ENCODE measurements at regions not wholly inside any gene's neighbourhood (a gene's known extent, or its start where the extent isn't known, plus 50 kb on each side); places are given as distances from the start of the nearest gene placed in this dataset.
"Not testable (repeated sequence)": the region's sequence is repeated elsewhere in the genome, so short reads cannot be mapped to it uniquely, and the experiment has no call there.

- DNase-seq, result no peak
Measured at GRCh38 chr13:80894917-80895316, 554.0 kb upstream of the SPRY2 start.

GRCh38 chr13:80889829-80890228 is 548.9 kb upstream of the SPRY2 start:
- DNase-seq, result no peak

- no peak for DNase-seq
Measured at GRCh38 chr13:80888390-80888789, 547.5 kb upstream of the SPRY2 start.

- DNase-seq, result no peak
Measured at GRCh38 chr13:80884056-80884785, 543.3 kb upstream of the SPRY2 start.

- DNase-seq, result no peak
Measured at GRCh38 chr13:80883545-80883944, 542.6 kb upstream of the SPRY2 start.

GRCh38 chr13:80881942-80882445 is 541.1 kb upstream of the SPRY2 start:
- no peak for DNase-seq

- no peak for DNase-seq
Measured at GRCh38 chr13:80881495-80881894, 540.6 kb upstream of the SPRY2 start.

GRCh38 chr13:80881034-80881433 is 540.1 kb upstream of the SPRY2 start:
- DNase-seq, result no peak

GRCh38 chr13:80877944-80878241 is 537.0 kb upstream of the SPRY2 start:
- no peak for DNase-seq

GRCh38 chr13:80877209-80877943 is 536.5 kb upstream of the SPRY2 start:
- DNase-seq, result no peak

- DNase-seq, result peak; percentile 16 to 17
Measured at GRCh38 chr13:80873589-80873988, 532.7 kb upstream of the SPRY2 start.

GRCh38 chr13:80871971-80872370 is 531.0 kb upstream of the SPRY2 start:
- not testable (repeated sequence) for DNase-seq

- no peak for DNase-seq
Measured at GRCh38 chr13:80871481-80871880, 530.6 kb upstream of the SPRY2 start.

GRCh38 chr13:80870186-80870585 is 529.3 kb upstream of the SPRY2 start:
- DNase-seq, result no peak

GRCh38 chr13:80866921-80867320 is 526.0 kb upstream of the SPRY2 start:
- no peak for DNase-seq

- no peak for DNase-seq
Measured at GRCh38 chr13:80865329-80865728, 524.4 kb upstream of the SPRY2 start.

GRCh38 chr13:80862456-80862855 is 521.5 kb upstream of the SPRY2 start:
- no peak for DNase-seq

GRCh38 chr13:80860845-80861244 is 519.9 kb upstream of the SPRY2 start:
- DNase-seq, result no peak

- DNase-seq, result no peak
Measured at GRCh38 chr13:80858131-80858530, 517.2 kb upstream of the SPRY2 start.

GRCh38 chr13:80857321-80857720 is 516.4 kb upstream of the SPRY2 start:
- DNase-seq, result no peak

- no peak for DNase-seq
Measured at GRCh38 chr13:80850771-80851170, 509.8 kb upstream of the SPRY2 start.

GRCh38 chr13:80844164-80844563 is 503.2 kb upstream of the SPRY2 start:
- no peak for DNase-seq

GRCh38 chr13:80841414-80841813 is 500.5 kb upstream of the SPRY2 start:
- DNase-seq, result no peak

- no peak for DNase-seq
Measured at GRCh38 chr13:80840316-80840976, 499.5 kb upstream of the SPRY2 start.
